ENCODE measurements at regions not wholly inside any gene's neighbourhood (a gene's known extent, or its start where the extent isn't known, plus 50 kb on each side); places are given as distances from the start of the nearest gene placed in this dataset.

GRCh38 chr2:128995086-128995485 lies 676.4 kb upstream of the HS6ST1 start:
- no peak overlapping the region for H3K4me3 ChIP-seq (ENCODE audit: insufficient read depth, low read length)
- no peaks in the 10 kb centered on the region for H3K79me2 ChIP-seq (ENCODE audit: insufficient read depth, low read length)
- H3K9me3 ChIP-seq (ENCODE audit: low read depth, low read length) = no peaks in the 10 kb centered on the region
- no peaks in the 10 kb centered on the region for H3K4me1 ChIP-seq (ENCODE audit: insufficient read depth, low read length)
- no peak for DNase-seq (ENCODE audit: insufficient read length, low spot score, missing footprints)
- H3K27ac ChIP-seq (ENCODE audit: low read depth, low read length) = no peak overlapping the region
- TF ChIP-seq CTCF (IDR thresholded peaks at IDR 0.05; ENCODE audit: extremely low read depth, low read depth, low read length) = no peak
- H3K4me2 ChIP-seq (ENCODE audit: insufficient read depth, low read length) = no peak overlapping the region
- no peaks in the 10 kb centered on the region for H3K36me3 ChIP-seq (ENCODE audit: insufficient read depth, low read length)
- H2AFZ ChIP-seq (ENCODE audit: low read length) = no peak overlapping the region
- H4K20me1 ChIP-seq (ENCODE audit: insufficient read depth, low read length) = no peaks in the 10 kb centered on the region
- H3K27me3 ChIP-seq (ENCODE audit: insufficient read depth, low read length) = no peaks in the 10 kb centered on the region

DNA sequence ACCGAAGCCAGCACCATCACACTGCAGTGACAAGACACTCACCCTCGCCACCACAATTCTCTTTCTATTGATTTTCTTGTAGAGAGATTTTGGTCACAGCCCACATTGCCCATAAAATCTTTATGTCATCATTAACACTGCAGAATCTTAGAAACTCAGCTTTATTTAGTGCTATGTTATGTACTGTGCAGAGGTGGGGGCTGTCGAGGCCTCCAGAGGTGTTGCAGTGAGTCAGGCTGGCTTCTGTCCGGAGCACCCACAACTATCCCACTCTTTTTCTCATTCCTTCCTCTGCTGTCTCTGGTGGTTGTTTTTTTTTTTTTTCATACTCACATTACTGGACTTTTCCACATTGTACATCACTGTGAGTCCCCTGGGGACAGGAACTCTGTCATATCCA lies 677.4 kb upstream of the HS6ST1 start:
- H3K36me3 ChIP-seq (ENCODE audit: insufficient read depth, low read length) = no peaks in the 10 kb centered on the region
- no peaks in the 10 kb centered on the region for H3K4me1 ChIP-seq (ENCODE audit: insufficient read depth, low read length)
- H3K9me3 ChIP-seq (ENCODE audit: low read depth, low read length) = no peaks in the 10 kb centered on the region
- TF ChIP-seq CTCF (IDR thresholded peaks at IDR 0.05; ENCODE audit: extremely low read depth, low read depth, low read length) = no peak
- H3K27ac ChIP-seq (ENCODE audit: low read depth, low read length) = no peak overlapping the region
- no peak overlapping the region for H3K4me2 ChIP-seq (ENCODE audit: insufficient read depth, low read length)
- no peaks in the 10 kb centered on the region for H4K20me1 ChIP-seq (ENCODE audit: insufficient read depth, low read length)
- DNase-seq (ENCODE audit: insufficient read length, low spot score, missing footprints) = no peak
- no peaks in the 10 kb centered on the region for H3K27me3 ChIP-seq (ENCODE audit: insufficient read depth, low read length)
- no peak overlapping the region for H2AFZ ChIP-seq (ENCODE audit: low read length)
- no peaks in the 10 kb centered on the region for H3K79me2 ChIP-seq (ENCODE audit: insufficient read depth, low read length)
- no peak overlapping the region for H3K4me3 ChIP-seq (ENCODE audit: insufficient read depth, low read length)

GRCh38 chr2:128997166-128997866 lies 678.6 kb upstream of the HS6ST1 start:
- Histone ChIP-seq H3K4me2 (ENCODE audit: insufficient read depth, low read length) (no peak overlapping the region), H3K36me3 (ENCODE audit: insufficient read depth, low read length) (no peaks in the 10 kb centered on the region), H2AFZ (ENCODE audit: low read length) (no peak overlapping the region), H3K79me2 (ENCODE audit: insufficient read depth, low read length) (no peaks in the 10 kb centered on the region), H4K20me1 (ENCODE audit: insufficient read depth, low read length) (no peaks in the 10 kb centered on the region), H3K4me3 (ENCODE audit: insufficient read depth, low read length) (no peak overlapping the region), H3K9me3 (ENCODE audit: low read depth, low read length) (peaks cover 3% of the 10 kb centered on the region), H3K27me3 (ENCODE audit: insufficient read depth, low read length) (no peaks in the 10 kb centered on the region), H3K27ac (ENCODE audit: low read depth, low read length) (no peak overlapping the region), H3K4me1 (ENCODE audit: insufficient read depth, low read length) (no peaks in the 10 kb centered on the region)
- no peak for DNase-seq (ENCODE audit: insufficient read length, low spot score, missing footprints)
- no peak for TF ChIP-seq CTCF (IDR thresholded peaks at IDR 0.05; ENCODE audit: extremely low read depth, low read depth, low read length)

DNA sequence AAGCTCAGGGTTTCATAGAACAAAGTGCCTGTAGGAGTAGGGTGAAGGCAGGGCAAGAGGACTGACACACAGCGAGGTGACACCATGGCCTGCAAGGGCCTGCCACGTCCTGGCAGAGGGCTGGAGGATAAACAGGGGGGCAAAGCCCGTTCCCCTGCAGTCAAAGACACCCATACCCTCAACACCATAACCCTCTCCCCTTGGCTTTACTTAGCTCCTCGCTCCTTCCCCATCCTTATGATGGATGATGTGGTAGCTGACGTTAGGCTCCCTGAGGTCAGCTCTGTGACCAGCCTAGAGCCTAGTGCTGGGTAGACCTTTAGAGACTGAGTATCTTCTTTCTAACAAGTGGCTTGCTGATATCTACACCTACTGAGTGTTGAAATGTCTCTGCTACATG lies 683.3 kb upstream of the HS6ST1 start:
- Histone ChIP-seq H3K4me1 (ENCODE audit: insufficient read depth, low read length) (no peaks in the 10 kb centered on the region), H3K27ac (ENCODE audit: low read depth, low read length) (no peak overlapping the region), H3K36me3 (ENCODE audit: insufficient read depth, low read length) (no peaks in the 10 kb centered on the region), H3K27me3 (ENCODE audit: insufficient read depth, low read length) (no peaks in the 10 kb centered on the region), H2AFZ (ENCODE audit: low read length) (no peak overlapping the region), H3K9me3 (ENCODE audit: low read depth, low read length) (peaks cover 3% of the 10 kb centered on the region), H3K4me3 (ENCODE audit: insufficient read depth, low read length) (no peak overlapping the region), H3K79me2 (ENCODE audit: insufficient read depth, low read length) (no peaks in the 10 kb centered on the region), H3K4me2 (ENCODE audit: insufficient read depth, low read length) (no peak overlapping the region), H4K20me1 (ENCODE audit: insufficient read depth, low read length) (no peaks in the 10 kb centered on the region)
- no peak for TF ChIP-seq CTCF (IDR thresholded peaks at IDR 0.05; ENCODE audit: extremely low read depth, low read depth, low read length)
- no peak for DNase-seq (ENCODE audit: insufficient read length, low spot score, missing footprints)
